Glomerular visceral epithelial cell (primary cell): ENCODE measurements at regions not wholly inside any gene's neighbourhood (a gene's known extent, or its start where the extent isn't known, plus 50 kb on each side); places are given as distances from the start of the nearest gene placed in this dataset.

Source experiments
- DNase-seq: peaks from one replicate; pipeline ENCODE4 v3.0.0-alpha.2; 2016; ENCODE audit errors: extremely low spot score

GRCh38 chr19:28238270-28238820 is 974.6 kb downstream of the UQCRFS1 start:
- no peak for DNase-seq

- DNase-seq: no peak
Observed at GRCh38 chr19:28235606-28236125, 977.3 kb downstream of the UQCRFS1 start.

GRCh38 chr19:28234637-28235036 is 978.3 kb downstream of the UQCRFS1 start:
- DNase-seq: peak; percentile 69

- no peak for DNase-seq
Observed at GRCh38 chr19:28228854-28229253, 984.1 kb downstream of the UQCRFS1 start.

- DNase-seq: peak; percentile 11
Observed at GRCh38 chr19:28224441-28224840, 988.5 kb downstream of the UQCRFS1 start.

- DNase-seq: peak; percentile 61
Observed at GRCh38 chr19:28221736-28222135, 991.2 kb downstream of the UQCRFS1 start.

- no peak for DNase-seq
Observed at GRCh38 chr19:28218728-28219127, 994.2 kb downstream of the UQCRFS1 start.

GRCh38 chr19:28217022-28217421 is 995.9 kb downstream of the UQCRFS1 start:
- no peak for DNase-seq

GRCh38 chr19:28213470-28214082 is 999.4 kb downstream of the UQCRFS1 start:
- peak; percentile 40 for DNase-seq

- DNase-seq: no peak
Observed at GRCh38 chr19:28210886-28211285, 1002.1 kb downstream of the UQCRFS1 start.

- peak; percentile 80 for DNase-seq
Observed at GRCh38 chr19:28208745-28209144, 1004.2 kb downstream of the UQCRFS1 start.

- no peak for DNase-seq
Observed at GRCh38 chr19:28207244-28207643, 1005.7 kb downstream of the UQCRFS1 start.

GRCh38 chr19:28201462-28201943 is 1011.4 kb downstream of the UQCRFS1 start:
- DNase-seq: no peak

- no peak for DNase-seq
Observed at GRCh38 chr19:28199323-28199722, 1013.6 kb downstream of the UQCRFS1 start.

- no peak for DNase-seq
Observed at GRCh38 chr19:28196961-28197360, 1016.0 kb downstream of the UQCRFS1 start.

- DNase-seq: no peak
Observed at GRCh38 chr19:28196101-28196500, 1016.9 kb downstream of the UQCRFS1 start.

- DNase-seq: no peak
Observed at GRCh38 chr19:28185646-28186045, 1027.3 kb downstream of the UQCRFS1 start.

- peak; percentile 39 for DNase-seq
Observed at GRCh38 chr19:28184997-28185396, 1028.0 kb downstream of the UQCRFS1 start.

GRCh38 chr19:28176193-28176592 is 1036.8 kb downstream of the UQCRFS1 start:
- no peak for DNase-seq

- DNase-seq: peak; percentile 45
Observed at GRCh38 chr19:28171983-28172382, 1041.0 kb downstream of the UQCRFS1 start.

GRCh38 chr19:28170066-28170465 is 1042.9 kb downstream of the UQCRFS1 start:
- DNase-seq: no peak

- DNase-seq: no peak
Observed at GRCh38 chr19:28169168-28169887, 1043.6 kb downstream of the UQCRFS1 start.

GRCh38 chr19:28168557-28168956 is 1044.4 kb downstream of the UQCRFS1 start:
- peak; percentile 32 for DNase-seq
